HepG2 (cell line): ENCODE measurements at regions not wholly inside any gene's neighbourhood (a gene's known extent, or its start where the extent isn't known, plus 50 kb on each side); places are given as distances from the start of the nearest gene placed in this dataset.

Experiments
- GATAD2A ChIP-seq: IDR thresholded peaks from 2 replicates; pipeline ENCODE4 v1.6.1; 2016
- ZNF331 ChIP-seq: sonication (generic); formaldehyde crosslinking; IDR thresholded peaks from 2 replicates; pipeline ENCODE4 v1.4.0; 2020; ENCODE audit warnings: missing genetic modification reagents
- ZNF564 ChIP-seq: sonication (generic); formaldehyde crosslinking; IDR thresholded peaks from 2 replicates; pipeline ENCODE4 v1.8.1; 2023; ENCODE audit warnings: mild to moderate bottlenecking, missing genetic modification reagents
- ZSCAN9 ChIP-seq: IDR thresholded peaks from 2 replicates; pipeline ENCODE4 v1.6.1; 2016; ENCODE audit warnings: borderline replicate concordance
- TF ChIP-seq, protein P1 (sequence below): sonication (generic); formaldehyde crosslinking; IDR thresholded peaks from 2 replicates; pipeline ENCODE4 v1.5.0; 2020; ENCODE audit warnings: mild to moderate bottlenecking, missing genetic modification reagents, borderline replicate concordance

DNA sequence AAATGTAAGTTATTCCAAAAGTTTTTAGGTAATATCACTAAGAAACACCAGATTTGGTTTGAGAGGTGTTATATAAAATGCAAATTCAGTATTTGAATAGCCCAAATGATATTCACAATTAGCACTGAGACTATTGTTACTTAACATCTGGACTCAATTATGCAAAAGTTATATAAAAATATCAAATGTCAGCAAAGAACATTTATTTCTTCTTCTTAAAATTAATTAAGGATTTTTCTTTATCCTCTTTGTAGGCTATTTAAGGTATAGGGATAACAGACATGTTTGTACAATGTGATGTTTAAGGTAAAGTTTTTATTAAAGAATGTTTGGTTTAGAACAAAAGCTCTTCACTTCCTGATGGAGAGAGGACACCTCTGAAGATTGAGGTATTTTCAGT, 63.3 kb upstream of the GK2 start:
- TF ChIP-seq ZNF564 (CRISPR knock-in tag), result no peak
- no peak for TF ChIP-seq ZNF331 (CRISPR knock-in tag)
- TF ChIP-seq, protein P1, sequence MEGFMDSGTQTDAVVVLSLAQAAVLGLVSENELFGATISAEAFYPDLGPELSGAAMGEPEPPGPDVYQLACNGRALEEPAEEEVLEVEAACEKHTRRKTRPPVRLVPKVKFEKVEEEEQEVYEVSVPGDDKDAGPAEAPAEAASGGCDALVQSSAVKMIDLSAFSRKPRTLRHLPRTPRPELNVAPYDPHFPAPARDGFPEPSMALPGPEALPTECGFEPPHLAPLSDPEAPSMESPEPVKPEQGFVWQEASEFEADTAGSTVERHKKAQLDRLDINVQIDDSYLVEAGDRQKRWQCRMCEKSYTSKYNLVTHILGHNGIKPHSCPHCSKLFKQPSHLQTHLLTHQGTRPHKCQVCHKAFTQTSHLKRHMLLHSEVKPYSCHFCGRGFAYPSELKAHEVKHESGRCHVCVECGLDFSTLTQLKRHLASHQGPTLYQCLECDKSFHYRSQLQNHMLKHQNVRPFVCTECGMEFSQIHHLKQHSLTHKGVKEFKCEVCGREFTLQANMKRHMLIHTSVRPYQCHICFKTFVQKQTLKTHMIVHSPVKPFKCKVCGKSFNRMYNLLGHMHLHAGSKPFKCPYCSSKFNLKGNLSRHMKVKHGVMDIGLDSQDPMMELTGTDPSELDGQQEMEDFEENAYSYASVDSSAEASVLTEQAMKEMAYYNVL (CRISPR knock-in tag), result no peak
- no peak for TF ChIP-seq GATAD2A
- no peak for TF ChIP-seq ZSCAN9
